Mucosa of gallbladder (tissue), 1 donor: ENCODE measurements at regions not wholly inside any gene's neighbourhood (a gene's known extent, or its start where the extent isn't known, plus 50 kb on each side); places are given as distances from the start of the nearest gene placed in this dataset.
"Not testable (repeated sequence)": the region's sequence is repeated elsewhere in the genome, so short reads cannot be mapped to it uniquely, and the experiment has no call there.

Source experiments
- DNase-seq: peaks from one replicate; pipeline ENCODE4 v3.0.0-alpha.2; 2020; ENCODE audit warnings: low spot score
- donor health status: DM: no; HTN: no; CAD: no.

DNA sequence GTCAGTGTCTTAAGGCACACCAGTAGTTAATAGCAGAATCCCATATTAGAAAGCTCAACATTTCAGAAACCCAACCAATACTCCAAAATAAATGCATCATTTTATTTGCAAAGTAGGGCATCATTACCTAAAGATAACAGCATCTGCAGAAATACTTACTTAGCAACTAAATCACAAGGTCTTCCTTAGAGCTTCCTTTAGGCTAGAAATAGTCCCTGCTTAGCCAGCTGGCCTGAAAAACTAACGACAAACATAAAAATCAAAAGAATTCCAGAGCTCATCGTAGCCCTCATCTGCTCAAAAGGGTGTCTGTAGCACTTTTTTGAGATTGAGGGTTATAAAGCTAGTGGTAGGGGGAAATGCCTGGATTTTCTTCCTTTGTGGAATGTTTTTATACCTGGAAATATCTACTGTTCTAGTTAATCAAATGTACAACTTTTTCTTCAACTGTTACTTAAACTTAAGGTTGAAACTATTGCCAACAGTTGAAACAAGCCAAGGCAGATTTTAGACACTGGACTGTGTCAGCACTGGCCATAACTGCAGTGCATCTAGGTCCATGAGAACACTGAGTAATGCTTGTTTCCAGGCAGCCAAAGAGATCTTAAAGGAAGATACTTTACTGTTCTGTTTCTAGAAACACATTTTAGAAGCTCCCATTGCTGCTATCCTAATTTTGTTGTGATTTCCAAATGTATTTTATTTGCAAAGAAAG lies 129.4 kb upstream of the RASA1 start:
- DNase-seq = no peak

DNA sequence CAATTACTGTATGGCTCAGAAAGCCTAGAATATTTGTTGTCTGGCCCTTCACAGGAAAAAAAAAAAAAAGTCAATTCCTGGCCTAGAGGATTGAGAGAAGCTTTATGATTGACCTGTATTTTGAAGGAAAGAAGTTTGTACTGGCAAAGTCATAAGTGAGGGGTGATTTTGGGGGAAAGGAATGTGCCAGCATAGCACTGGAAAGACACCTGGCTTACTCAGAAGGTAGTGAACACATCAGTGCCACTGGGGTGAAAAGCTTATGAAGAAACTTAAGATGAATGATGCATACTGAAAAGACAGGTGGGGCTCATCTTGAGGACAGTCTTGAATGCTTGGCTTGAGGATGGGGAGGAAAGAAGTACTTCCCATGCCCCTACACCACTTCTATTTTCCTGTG lies 127.9 kb upstream of the RASA1 start:
- no peak for DNase-seq

DNA sequence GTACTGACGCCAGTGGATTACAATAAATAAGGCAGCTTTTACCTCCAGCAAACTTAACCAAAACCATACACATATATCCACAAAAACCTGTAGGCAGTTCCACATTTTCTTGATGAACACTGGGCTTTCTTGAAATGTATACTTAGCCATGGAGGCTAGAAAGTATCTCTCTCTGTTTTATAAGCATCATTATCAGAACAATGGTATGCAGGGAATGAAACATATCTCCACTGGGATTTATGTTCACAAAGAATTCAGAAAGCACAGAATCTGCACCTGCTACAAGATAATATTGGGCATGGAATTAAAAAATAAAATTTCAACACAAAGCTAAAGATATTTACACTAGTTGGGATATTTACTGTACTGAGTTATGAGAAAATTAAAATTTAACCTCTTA lies 126.1 kb upstream of the RASA1 start:
- DNase-seq = no peak

DNA sequence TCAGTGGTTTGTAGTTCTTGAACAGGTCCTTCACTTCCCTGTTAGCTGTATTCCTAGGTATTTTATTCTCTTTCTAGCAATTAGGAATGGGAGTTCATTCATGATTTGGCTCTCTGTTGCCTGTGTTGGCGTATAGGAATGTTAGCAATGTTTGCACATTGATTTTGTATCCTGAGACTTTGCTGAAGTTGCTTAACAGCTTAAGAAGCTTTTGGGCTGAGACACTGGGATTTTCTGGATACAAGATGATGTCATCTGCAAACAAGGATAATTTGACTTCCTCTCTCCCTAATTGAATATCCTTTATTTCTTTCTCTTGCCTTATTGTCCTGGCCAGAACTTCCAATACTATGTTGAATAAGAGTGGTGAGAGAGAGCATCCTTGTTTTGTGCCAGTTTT lies 121.8 kb upstream of the RASA1 start:
- DNase-seq = not testable (repeated sequence)

DNA sequence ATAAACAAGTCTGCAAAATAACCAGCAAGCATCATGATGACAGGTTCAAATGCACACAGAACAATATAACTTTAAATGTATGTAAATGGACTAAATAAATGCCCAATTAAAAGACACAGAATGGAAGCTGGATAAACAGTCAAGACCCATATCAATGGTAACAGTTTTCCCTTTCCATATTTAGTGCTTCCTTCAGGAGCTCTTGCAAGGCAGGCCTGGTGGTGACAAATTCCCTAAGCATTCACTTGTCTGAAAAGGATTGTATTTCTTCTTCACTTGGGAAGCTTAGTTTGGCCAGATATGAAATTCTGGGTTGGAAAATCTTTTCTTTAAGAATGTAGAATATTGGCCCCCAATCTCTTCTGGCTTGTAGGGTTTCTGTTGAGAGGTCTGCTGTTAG lies 120.2 kb upstream of the RASA1 start:
- no peak for DNase-seq

DNA sequence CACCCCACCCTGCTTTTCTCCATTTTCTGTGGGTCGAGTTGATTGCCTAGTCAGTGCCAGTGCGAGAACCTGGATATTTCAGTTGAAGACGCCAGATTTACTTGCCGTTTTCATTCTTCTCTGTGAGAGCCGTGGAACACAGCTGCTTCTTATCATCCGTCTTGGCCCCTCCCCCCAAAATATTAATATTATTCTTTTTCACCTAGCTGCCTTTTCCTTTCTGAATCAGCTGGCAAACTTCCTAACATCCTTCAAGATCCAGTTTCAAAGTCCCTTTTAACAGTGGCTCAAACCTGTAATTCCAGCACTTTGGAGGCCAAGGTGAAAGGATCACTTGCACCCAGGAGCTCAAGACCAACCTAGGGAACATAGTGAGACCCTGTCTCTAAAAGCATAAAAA lies 117.1 kb upstream of the RASA1 start:
- no peak for DNase-seq

DNA sequence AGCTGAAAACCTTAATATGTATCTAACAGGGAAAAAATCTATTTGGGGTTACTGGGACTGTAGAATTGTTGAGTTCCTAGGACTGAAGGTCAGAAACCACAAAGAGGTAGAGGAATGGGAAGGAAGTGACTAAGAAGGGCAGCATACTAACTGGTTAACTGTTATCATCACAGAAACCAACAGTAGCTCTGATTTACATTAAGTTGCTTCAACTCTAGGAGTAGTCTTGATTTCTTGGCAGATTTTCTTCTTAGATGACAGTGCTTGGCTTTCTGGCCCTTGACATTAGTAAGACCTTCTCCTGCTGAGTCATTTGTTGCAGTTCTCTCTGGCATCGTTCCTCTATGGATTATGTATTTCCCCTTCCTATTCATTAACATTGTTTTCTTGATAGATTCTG lies 116.1 kb upstream of the RASA1 start:
- DNase-seq = no peak

DNA sequence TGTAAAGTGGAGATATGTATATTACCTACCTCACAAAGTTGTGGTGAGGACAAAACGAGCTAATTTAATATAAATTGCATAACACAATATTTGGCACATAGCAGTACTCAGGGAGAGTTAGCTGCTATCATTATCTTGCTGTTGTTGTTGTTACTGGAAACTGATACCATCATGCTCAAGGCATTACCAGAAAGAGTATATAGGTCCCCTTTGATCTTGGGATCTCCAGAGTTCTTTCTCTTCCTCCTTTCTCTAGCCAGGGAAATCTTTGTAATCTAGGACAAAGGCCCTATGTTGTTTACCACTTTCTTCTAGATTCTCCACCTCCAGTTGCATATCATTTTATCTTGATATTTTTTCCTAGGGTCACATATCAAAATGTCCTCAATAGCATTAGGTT lies 114.8 kb upstream of the RASA1 start:
- no peak for DNase-seq

DNA sequence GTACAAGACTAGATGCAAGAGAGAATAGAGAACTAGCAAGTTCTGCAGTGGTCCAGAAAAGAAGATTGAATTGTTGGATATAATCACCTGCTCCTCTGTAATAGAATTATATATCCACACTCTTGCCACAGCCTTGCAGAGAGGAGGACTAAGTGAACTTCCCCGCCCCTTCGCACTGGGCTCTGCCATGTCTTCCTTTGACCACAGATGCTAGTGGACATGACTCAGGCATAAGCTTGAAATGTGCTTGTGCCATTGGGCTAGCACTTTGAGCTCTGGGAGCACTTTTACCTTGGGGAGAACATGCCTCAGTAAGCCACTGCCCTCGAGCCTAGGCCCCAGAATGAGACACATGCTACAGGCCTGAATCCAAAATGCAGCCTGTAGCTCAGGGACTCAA lies 113.5 kb upstream of the RASA1 start:
- no peak for DNase-seq

DNA sequence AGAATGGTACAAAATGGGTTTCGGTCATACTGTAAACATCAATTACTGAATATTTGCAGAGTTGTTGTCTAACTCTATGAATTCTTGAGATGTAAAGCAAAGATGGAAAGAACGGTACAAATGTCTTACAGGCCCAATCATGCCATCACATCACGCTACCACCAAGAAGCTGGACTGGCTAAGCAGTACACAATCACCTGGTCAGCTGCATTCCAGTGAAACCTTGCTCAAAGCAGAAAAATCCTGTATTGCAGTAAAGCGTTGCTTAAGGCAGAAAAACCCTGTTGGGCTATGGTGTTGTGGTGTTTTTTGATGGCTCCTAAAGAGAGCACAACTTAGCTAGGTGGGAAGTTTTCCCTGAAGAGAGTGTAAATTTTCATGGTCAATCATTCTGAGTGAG lies 112.6 kb upstream of the RASA1 start:
- DNase-seq = no peak

DNA sequence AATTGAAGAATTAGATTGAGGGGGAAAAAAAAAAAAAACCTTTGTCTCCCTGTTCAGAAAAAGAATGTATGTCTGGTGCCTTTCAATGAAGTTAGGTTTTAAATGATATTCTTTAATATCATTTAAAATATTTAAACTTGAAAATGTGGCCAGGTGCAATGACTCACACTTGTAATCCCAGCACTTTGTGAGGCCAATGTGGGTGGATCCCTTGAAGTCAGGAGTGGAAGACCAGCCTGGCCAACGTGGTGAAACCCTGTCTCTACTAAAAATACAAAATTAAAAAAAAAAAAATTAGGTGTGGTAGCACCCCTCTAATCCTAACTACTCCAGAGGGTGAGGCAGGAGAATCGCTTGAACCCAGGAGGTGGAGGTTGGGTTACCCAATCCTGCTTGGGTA lies 111.1 kb upstream of the RASA1 start:
- DNase-seq = no peak

DNA sequence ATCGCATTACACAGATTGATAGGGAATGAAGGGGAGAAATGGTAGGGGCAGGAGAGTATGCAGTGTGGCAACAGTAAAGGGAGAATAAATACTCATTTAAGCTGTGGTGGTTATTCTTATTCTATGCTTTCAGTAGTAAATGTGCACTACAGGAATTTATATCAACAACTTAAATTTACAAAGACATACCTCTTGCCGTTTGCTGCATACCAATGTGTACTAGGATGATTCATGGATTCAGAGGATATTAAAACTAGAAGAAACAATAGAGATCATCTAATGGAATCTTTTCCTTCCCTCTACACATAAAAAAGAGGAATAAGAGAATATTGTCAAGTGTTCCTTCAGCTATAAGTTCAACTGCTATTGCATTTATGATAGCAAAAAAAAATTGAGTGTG lies 103.3 kb upstream of the RASA1 start:
- no peak for DNase-seq

DNA sequence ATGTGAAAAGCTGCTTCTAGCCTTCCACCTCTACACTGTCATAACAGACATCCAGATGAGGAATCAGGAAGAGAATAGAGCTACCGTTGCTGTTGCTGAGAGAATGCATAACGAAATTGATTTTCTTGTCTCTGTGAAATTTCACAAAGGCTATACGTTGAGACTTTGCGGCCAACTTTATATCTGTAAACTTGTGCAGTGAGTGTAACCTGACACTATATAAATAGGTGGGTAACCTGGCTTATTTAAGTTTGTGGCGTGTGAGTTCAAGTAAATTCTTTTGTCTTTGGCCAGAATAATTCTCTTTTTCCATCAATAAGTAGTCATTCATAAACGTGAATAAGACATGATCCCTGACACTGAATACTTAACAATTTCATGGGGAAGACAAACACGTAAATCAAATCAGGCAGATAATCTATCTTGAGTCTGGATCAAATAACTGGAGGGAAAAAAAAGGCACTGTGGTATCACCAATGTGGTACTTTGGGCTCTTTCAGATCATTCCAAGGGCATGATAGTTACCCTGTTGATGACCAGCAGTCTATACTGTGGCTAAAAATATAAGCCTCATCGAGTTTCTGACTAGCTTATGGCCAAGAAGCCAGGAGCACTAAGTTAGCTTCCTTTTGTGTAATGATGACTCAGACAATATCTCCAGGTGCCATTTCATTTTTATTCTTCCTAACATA lies 98.2 kb upstream of the RASA1 start:
- no peak for DNase-seq

DNA sequence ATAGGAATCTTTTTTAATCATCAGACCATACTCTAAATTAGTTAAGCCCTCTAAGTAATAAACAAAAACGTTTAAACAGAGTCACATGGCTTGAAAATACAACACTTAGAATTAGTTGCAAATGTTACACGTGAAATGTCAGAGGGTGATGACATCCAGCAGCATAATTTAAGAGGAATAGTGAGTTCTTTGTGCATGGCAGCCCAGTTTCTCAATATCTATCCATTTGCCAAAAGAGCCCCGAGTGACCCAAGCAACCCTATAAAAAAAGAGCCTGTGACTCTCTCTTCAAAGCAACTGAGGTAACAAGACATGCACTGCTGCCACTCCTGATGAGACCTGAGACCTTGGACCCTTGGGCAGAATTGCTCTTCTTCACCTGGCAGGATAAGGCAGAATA lies 96.9 kb upstream of the RASA1 start:
- no peak for DNase-seq

DNA sequence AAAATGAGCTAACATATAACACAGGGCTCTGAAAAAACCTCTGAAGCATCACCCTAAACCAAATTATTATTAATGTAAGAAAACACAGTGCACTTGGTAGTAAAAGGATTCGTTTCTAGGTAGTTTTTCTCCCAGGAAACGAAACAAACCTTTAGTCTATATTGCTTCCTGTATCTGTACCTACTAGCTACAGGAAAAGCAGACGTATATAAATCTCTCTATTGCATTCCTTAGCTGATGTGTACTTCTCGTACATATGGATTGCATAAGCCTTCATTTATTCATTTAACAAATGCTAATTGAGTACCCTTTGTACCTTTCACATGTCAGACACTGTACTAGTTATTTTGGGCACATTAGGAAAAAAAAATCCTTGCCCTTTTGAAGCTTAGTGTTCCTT lies 85.0 kb upstream of the RASA1 start:
- no peak for DNase-seq

DNA sequence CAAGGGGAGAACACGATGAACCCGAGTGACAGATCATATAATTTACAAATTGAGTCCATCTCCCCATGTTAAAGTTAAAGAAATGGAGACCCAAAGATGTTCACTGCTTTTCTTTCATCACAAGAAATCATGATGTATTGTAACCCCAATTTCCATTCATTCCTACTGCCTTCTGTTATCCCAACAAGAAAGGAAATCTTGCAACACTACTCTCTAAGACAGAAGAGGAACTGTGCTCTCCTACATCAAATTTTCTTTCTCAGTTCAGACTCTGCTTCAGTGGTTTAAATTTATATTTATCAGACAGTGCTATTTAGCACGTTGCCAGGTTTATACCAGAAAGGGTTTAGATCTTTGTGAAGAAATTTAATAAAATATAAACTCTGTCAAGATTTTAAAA lies 83.8 kb upstream of the RASA1 start:
- DNase-seq = no peak

DNA sequence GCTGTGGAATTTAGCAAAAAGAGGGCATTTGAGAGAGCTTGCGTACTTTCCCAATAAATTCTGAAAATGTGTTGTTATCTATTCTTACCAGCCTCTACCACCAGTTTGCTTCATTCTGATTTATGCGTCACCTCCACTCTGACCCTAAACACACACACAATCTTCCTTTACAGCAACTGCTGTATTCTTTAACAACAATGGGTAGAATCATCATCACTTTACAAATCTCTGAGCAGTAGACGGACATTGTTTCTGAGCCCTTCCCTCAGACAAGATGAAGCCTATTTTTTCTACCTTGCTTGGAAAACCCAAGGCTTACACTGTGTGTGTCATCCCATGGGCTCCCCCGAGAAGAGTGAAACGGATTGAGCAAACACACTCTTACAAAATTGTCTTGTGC lies 83.1 kb upstream of the RASA1 start:
- DNase-seq = no peak

DNA sequence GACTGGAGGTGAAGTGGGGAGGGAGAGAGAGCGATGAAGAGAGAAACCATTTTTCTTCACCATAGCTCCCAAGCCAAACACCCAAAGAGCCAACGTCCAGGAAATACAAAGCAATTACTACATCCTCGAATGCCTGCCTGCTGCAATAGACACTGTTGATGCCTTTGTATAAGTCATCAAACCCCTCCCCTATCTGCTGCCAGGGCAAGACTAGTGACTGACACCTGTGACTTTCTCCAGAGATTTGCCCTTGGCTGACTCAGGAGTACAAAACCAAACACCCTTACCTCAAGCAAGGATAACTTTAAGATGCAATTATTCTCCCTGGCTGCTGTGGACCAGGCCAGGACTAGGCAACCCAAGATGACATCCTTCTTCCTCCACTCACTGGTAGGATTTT lies 81.8 kb upstream of the RASA1 start:
- DNase-seq = no peak

DNA sequence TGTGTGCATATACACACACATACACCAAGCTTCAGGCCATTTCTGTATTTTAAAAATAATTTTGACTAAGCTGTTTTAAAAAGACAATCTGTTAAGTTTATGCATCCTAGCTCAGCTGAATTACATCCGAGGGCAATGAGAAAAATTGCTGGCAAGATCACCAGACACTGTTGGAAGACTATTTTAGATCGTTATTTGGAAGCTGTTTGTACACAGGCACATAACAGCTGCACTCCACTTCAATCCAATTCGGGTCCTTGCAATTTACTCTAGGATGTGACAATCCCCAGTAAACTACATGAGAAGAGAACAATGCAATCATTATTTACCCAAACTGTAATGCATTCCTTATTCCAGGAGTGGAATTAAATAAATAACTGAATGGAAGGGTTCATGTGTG lies 79.3 kb upstream of the RASA1 start:
- no peak for DNase-seq

DNA sequence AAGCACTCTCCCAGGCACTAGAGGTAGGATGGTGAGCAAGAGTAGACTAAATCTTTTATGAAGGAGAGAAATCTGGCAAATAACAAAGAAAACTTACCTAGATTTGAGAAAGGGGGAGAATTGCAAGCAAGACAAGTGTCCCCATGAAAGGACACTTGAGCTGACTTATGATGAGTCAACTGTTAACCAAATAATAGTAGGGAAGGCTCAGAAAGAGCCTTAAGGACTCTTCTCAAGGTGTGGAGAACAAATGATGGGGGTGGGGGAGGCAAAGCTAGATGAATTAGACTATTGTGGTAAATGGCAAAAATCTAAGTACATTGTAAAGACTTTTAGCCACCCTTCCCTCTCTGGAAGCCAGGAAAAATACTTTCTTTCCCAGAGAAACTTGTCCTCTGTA lies 77.6 kb upstream of the RASA1 start:
- DNase-seq = no peak

DNA sequence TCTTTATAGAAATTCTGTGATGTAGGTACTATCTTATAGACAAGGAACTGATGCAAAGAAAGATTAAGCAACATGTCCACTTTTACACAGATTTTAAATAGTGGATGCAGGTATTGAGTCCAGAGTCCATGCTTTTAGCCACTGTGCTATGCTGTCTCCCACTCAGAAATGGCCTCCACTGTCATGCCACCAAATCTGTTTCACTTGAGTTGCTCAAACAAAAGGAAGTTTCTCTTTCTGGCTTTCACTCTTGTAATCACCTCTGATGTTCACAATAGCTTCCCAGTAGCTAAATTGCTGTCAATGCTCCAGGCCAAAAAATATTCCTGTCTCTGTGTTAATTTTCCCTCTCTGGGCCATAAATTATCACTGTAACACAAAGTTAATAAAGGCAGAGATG lies 77.0 kb upstream of the RASA1 start:
- DNase-seq = no peak

DNA sequence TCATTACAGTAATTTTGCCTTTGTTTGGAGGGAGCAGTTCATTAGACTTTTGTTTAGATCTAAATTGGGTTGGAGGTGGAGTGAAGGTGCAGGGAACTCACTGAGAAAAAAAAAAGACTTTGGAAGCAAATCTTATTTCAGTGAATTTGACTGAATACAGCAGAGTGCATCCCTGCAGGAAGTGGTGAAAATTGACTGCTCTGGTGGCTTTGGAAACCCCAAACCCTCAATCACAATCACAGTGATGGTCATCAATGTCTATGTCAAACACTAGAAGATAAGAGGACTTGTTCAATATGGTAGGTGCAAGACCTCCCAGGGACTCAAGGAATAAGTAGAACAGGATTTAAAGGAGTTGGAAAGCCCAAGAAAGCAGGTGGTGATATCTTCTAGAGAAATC lies 76.0 kb upstream of the RASA1 start:
- no peak for DNase-seq

DNA sequence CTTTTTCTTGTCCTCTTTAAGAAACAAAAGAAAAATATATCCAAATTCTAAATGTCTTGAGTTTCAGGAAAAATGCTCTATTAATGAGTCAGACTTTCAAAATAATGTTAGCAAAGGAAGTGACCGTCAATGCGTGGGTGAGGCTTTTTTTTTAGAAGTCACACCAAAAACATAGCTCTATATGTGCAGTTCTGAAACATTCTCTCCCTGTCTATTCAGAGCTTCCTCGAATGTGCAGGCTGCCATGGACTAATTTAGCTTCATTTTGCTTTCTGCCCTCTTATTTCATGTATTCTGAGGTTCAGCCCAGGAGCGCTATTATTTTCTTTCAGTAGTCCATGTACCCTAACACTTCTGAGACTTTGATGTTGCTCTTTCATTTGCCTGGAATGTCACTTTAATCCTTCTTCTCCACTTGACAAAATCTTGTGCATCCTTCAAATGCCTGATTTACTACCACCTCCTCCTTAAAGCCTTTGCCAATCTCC lies 72.5 kb upstream of the RASA1 start:
- DNase-seq = no peak

DNA sequence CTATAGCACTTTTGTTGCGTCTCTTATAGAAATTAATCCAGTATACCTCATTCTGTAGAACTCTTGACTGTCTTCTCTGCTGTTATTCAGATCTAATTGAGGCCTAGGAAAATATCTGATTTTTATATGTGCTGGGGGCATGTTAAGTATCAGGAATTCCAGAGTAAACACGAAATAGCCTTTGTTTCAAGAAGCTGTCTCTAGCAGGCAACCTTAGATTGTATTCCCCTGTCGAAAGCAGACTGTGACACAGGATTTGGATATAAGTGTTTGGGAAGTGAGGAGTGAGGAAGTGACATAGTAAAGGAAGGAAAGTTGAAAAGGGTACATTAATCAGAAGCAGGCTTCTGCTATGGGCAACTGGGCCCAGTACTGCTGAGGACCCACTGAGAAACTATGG lies 72.1 kb upstream of the RASA1 start:
- DNase-seq = no peak
